Activated CD8-positive, alpha-beta memory T cell treated with anti-CD3 and anti-CD28 coated beads, Interleukin-2, amount 10 ng/mL, durations not matched to agents 7 days and 5 days (primary cell): ENCODE measurements at regions not wholly inside any gene's neighbourhood (a gene's known extent, or its start where the extent isn't known, plus 50 kb on each side); places are given as distances from the start of the nearest gene placed in this dataset.
"Not testable (repeated sequence)": the region's sequence is repeated elsewhere in the genome, so short reads cannot be mapped to it uniquely, and the experiment has no call there.

ENCODE experiments used
- ATAC-seq: fragments of 150-1000 bp; cut with Tn5 transposase; one replicate; pipeline ENCODE4 v1.10.0; 2021; ENCODE audit warnings: moderate library complexity
- CTCF ChIA-PET: fragments of 350-600 bp; sonication (Branson Sonifier 250); formaldehyde crosslinking; loops from one replicate; lab custom pipeline; 2021; ENCODE audit warnings: antibody characterized with exemption; lab: Charles Lee
- DNase-seq: peaks from one replicate; pipeline ENCODE4 v3.0.0-alpha.2; 2020
- H3K27ac Mint-ChIP-seq: one replicate; pipeline ENCODE4 v1.8.0; 2021; ENCODE audit warnings: mild to moderate bottlenecking, mixed read lengths
- H3K27me3 Mint-ChIP-seq: one replicate; pipeline ENCODE4 v1.8.0; 2021; ENCODE audit warnings: mixed read lengths
- H3K36me3 Mint-ChIP-seq: one replicate; pipeline ENCODE4 v1.8.0; 2021; ENCODE audit warnings: mild to moderate bottlenecking, mixed read lengths
- H3K4me1 Mint-ChIP-seq: one replicate; pipeline ENCODE4 v1.8.0; 2021; ENCODE audit warnings: mixed read lengths
- H3K4me3 Mint-ChIP-seq: one replicate; pipeline ENCODE4 v1.8.0; 2021; ENCODE audit warnings: mild to moderate bottlenecking, moderate library complexity, mixed read lengths
- H3K9me3 Mint-ChIP-seq: one replicate; pipeline ENCODE4 v1.8.0; 2022; ENCODE audit warnings: low read depth, mixed read lengths

- Mint-ChIP-seq H3K4me1 (no peaks in the 10 kb centered on the region), H3K27ac (no peak overlapping the region), H3K9me3 (no peaks in the 10 kb centered on the region), H3K27me3 (no peaks in the 10 kb centered on the region), H3K36me3 (no peaks in the 10 kb centered on the region), H3K4me3 (no peak overlapping the region)
- DNase-seq (no peak), ATAC-seq (no peak)
- CTCF ChIA-PET, result interaction anchor here (1.3 kb wide), 1 partner anchor 12 kb away, joined by 3 read pairs; no protein-coding TSS in a partner anchor
Observed at GRCh38 chr14:55908106-55908505, 210.1 kb upstream of the PELI2 start.

- no peaks in the 10 kb centered on the region for H3K4me1 Mint-ChIP-seq
- ATAC-seq, result no peak
- H3K36me3 Mint-ChIP-seq, result no peaks in the 10 kb centered on the region
- no peak overlapping the region for H3K27ac Mint-ChIP-seq
- CTCF ChIA-PET, result no interaction called here
- H3K4me3 Mint-ChIP-seq, result no peak overlapping the region
- no peaks in the 10 kb centered on the region for H3K9me3 Mint-ChIP-seq
- H3K27me3 Mint-ChIP-seq, result peaks cover 5% of the 10 kb centered on the region
- no peak for DNase-seq
Observed at GRCh38 chr14:55909879-55910278, 208.3 kb upstream of the PELI2 start.

GRCh38 chr14:55910601-55911243 is 207.5 kb upstream of the PELI2 start:
- Mint-ChIP-seq H3K36me3 (no peaks in the 10 kb centered on the region), H3K4me3 (no peak overlapping the region), H3K4me1 (no peaks in the 10 kb centered on the region), H3K9me3 (no peaks in the 10 kb centered on the region), H3K27me3 (peaks cover 5% of the 10 kb centered on the region), H3K27ac (no peak overlapping the region)
- CTCF ChIA-PET, result no interaction called here
- DNase-seq (no peak), ATAC-seq (no peak)

- no peaks in the 10 kb centered on the region for H3K4me1 Mint-ChIP-seq
- no peak for DNase-seq
Observed at GRCh38 chr14:55911776-55912175, 206.4 kb upstream of the PELI2 start.

GRCh38 chr14:55912344-55912743 is 205.9 kb upstream of the PELI2 start:
- peaks cover 7% of the 10 kb centered on the region for H3K27me3 Mint-ChIP-seq
- H3K36me3 Mint-ChIP-seq, result no peaks in the 10 kb centered on the region
- no peak overlapping the region for H3K4me3 Mint-ChIP-seq
- no peak overlapping the region for H3K27ac Mint-ChIP-seq
- ATAC-seq (no peak), DNase-seq (no peak)
- CTCF ChIA-PET, result no interaction called here
- H3K9me3 Mint-ChIP-seq, result peaks cover 2% of the 10 kb centered on the region
- no peaks in the 10 kb centered on the region for H3K4me1 Mint-ChIP-seq

More at GRCh38 chr14:55911776-55912175, 206.4 kb upstream of the PELI2 start:
- ATAC-seq, result no peak
- H3K4me3 Mint-ChIP-seq, result no peak overlapping the region
- CTCF ChIA-PET, result no interaction called here
- H3K9me3 Mint-ChIP-seq, result peaks cover 2% of the 10 kb centered on the region
- H3K27me3 Mint-ChIP-seq, result peaks cover 7% of the 10 kb centered on the region
- H3K36me3 Mint-ChIP-seq, result no peaks in the 10 kb centered on the region
- H3K27ac Mint-ChIP-seq, result no peak overlapping the region

GRCh38 chr14:55913324-55914025 is 204.7 kb upstream of the PELI2 start:
- CTCF ChIA-PET, result no interaction called here
- H3K4me1 Mint-ChIP-seq, result no peaks in the 10 kb centered on the region
- peaks cover 7% of the 10 kb centered on the region for H3K27me3 Mint-ChIP-seq

GRCh38 chr14:55914771-55915170 is 203.4 kb upstream of the PELI2 start:
- CTCF ChIA-PET, result no interaction called here
- no peaks in the 10 kb centered on the region for H3K36me3 Mint-ChIP-seq
- H3K9me3 Mint-ChIP-seq, result peaks cover 2% of the 10 kb centered on the region

More at GRCh38 chr14:55913324-55914025, 204.7 kb upstream of the PELI2 start:
- Mint-ChIP-seq H3K36me3 (no peaks in the 10 kb centered on the region), H3K27ac (no peak overlapping the region), H3K9me3 (peaks cover 2% of the 10 kb centered on the region), H3K4me3 (no peak overlapping the region)
- DNase-seq, result no peak
- ATAC-seq, result no peak

GRCh38 chr14:55915456-55915855 is 202.8 kb upstream of the PELI2 start:
- CTCF ChIA-PET, result no interaction called here
- DNase-seq (no peak), ATAC-seq (no peak)
- Mint-ChIP-seq H3K4me3 (no peak overlapping the region), H3K4me1 (no peaks in the 10 kb centered on the region), H3K9me3 (peaks cover 2% of the 10 kb centered on the region), H3K27ac (no peak overlapping the region), H3K27me3 (peaks cover 7% of the 10 kb centered on the region), H3K36me3 (no peaks in the 10 kb centered on the region)

More at GRCh38 chr14:55914771-55915170, 203.4 kb upstream of the PELI2 start:
- no peak overlapping the region for H3K27ac Mint-ChIP-seq
- no peak overlapping the region for H3K4me3 Mint-ChIP-seq
- peaks cover 7% of the 10 kb centered on the region for H3K27me3 Mint-ChIP-seq
- ATAC-seq, result no peak
- no peak for DNase-seq
- H3K4me1 Mint-ChIP-seq, result no peaks in the 10 kb centered on the region

GRCh38 chr14:55919800-55920199 is 198.4 kb upstream of the PELI2 start:
- H3K9me3 Mint-ChIP-seq, H3K4me3 Mint-ChIP-seq, H3K36me3 Mint-ChIP-seq, CTCF ChIA-PET, H3K27ac Mint-ChIP-seq, ATAC-seq, H3K4me1 Mint-ChIP-seq, DNase-seq, H3K27me3 Mint-ChIP-seq: not testable (repeated sequence)

- no peak for DNase-seq
Observed at GRCh38 chr14:55921511-55921910, 196.7 kb upstream of the PELI2 start.

GRCh38 chr14:55926007-55926406 is 192.2 kb upstream of the PELI2 start:
- Mint-ChIP-seq H3K4me3 (no peak overlapping the region), H3K9me3 (no peaks in the 10 kb centered on the region), H3K27me3 (peaks cover 16% of the 10 kb centered on the region), H3K27ac (no peak overlapping the region), H3K36me3 (no peaks in the 10 kb centered on the region), H3K4me1 (no peaks in the 10 kb centered on the region)
- CTCF ChIA-PET, result no interaction called here
- DNase-seq (no peak), ATAC-seq (no peak)

More at GRCh38 chr14:55921511-55921910, 196.7 kb upstream of the PELI2 start:
- Mint-ChIP-seq H3K4me3 (no peak overlapping the region), H3K27ac (no peak overlapping the region), H3K27me3 (peaks cover 5% of the 10 kb centered on the region), H3K4me1 (no peaks in the 10 kb centered on the region), H3K9me3 (no peaks in the 10 kb centered on the region), H3K36me3 (no peaks in the 10 kb centered on the region)
- CTCF ChIA-PET, result no interaction called here
- no peak for ATAC-seq

GRCh38 chr14:55927028-55927427 is 191.2 kb upstream of the PELI2 start:
- no peak for ATAC-seq
- Mint-ChIP-seq H3K4me1 (no peaks in the 10 kb centered on the region), H3K27ac (no peak overlapping the region), H3K4me3 (no peak overlapping the region), H3K9me3 (no peaks in the 10 kb centered on the region), H3K36me3 (no peaks in the 10 kb centered on the region), H3K27me3 (peaks cover 17% of the 10 kb centered on the region)
- no peak for DNase-seq
- CTCF ChIA-PET, result no interaction called here

- Mint-ChIP-seq H3K36me3 (no peaks in the 10 kb centered on the region), H3K4me1 (no peaks in the 10 kb centered on the region)
Observed at GRCh38 chr14:55928276-55928675, 189.9 kb upstream of the PELI2 start.

GRCh38 chr14:55929136-55929535 is 189.1 kb upstream of the PELI2 start:
- DNase-seq (no peak), ATAC-seq (no peak)
- Mint-ChIP-seq H3K4me1 (no peaks in the 10 kb centered on the region), H3K36me3 (no peaks in the 10 kb centered on the region), H3K27me3 (peaks cover 19% of the 10 kb centered on the region), H3K4me3 (no peak overlapping the region), H3K27ac (no peak overlapping the region), H3K9me3 (peaks cover 2% of the 10 kb centered on the region)
- CTCF ChIA-PET, result no interaction called here

More at GRCh38 chr14:55928276-55928675, 189.9 kb upstream of the PELI2 start:
- DNase-seq, result no peak
- H3K27ac Mint-ChIP-seq, result no peak overlapping the region
- CTCF ChIA-PET, result no interaction called here
- H3K27me3 Mint-ChIP-seq, result peaks cover 19% of the 10 kb centered on the region
- ATAC-seq, result no peak
- no peaks in the 10 kb centered on the region for H3K9me3 Mint-ChIP-seq
- H3K4me3 Mint-ChIP-seq, result no peak overlapping the region
